ENCODE measurements at regions not wholly inside any gene's neighbourhood (a gene's known extent, or its start where the extent isn't known, plus 50 kb on each side); places are given as distances from the start of the nearest gene placed in this dataset.

DNA sequence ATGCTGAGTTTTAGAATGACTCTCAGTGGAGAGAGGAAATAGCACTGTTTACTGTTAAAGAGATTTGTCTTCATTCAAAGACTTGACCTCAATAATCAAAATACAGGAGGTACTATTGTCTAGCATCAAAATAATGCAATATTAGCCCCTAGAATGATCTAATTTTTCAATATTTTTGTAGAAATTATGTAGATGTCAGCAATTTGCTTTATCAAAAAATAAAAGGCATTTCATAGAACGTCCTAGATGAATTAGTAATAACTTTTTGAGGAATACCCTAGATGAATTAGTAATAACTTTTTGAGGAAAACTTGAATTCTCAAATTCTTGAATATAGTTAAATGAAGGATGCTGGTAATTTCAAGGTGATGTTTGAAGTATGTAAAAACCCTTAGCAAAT is 1252.1 kb upstream of the CADM2 start:
- no peak for TF ChIP-seq EZH2 (IDR thresholded peaks at IDR 0.05)
- TF ChIP-seq POLR2AphosphoS5 (IDR thresholded peaks at IDR 0.05; ENCODE audit: borderline replicate concordance, low read depth, low read length) = no peak
- no peak for TF ChIP-seq FOXP2 (optimal IDR thresholded peaks at IDR 0.05; ENCODE audit: control extremely low read depth, extremely low read length, insufficient read depth)
